Bronchial epithelial cell (primary cell): ENCODE measurements at regions not wholly inside any gene's neighbourhood (a gene's known extent, or its start where the extent isn't known, plus 50 kb on each side); places are given as distances from the start of the nearest gene placed in this dataset.

Experiments
- DNase-seq: peaks from one replicate; pipeline ENCODE4 v3.0.0-alpha.2; 2010; ENCODE audit warnings: low read depth
- FAIRE-seq: peaks from 2 replicates; lab custom pipeline; 2011; peaks lifted over from hg19 to GRCh38; lab: Jason Lieb, UNC
- H3K27me3 ChIP-seq: 2 replicates; pipeline ENCODE4 v1.5.1; 2011; ENCODE audit warnings: low read length; ENCODE audit not compliant: control insufficient read depth, insufficient read depth
- H3K36me3 ChIP-seq: 2 replicates; pipeline ENCODE4 v1.5.1; 2011; ENCODE audit warnings: low read length; ENCODE audit not compliant: control insufficient read depth, insufficient read depth
- H3K4me3 ChIP-seq: 2 replicates; pipeline ENCODE4 v1.5.1; 2011; ENCODE audit warnings: mild to moderate bottlenecking, low read depth, low read length, control low read depth
- TF ChIP-seq, protein P1 (sequence below): IDR thresholded peaks from 2 replicates; pipeline ENCODE4 v1.5.1; 2011; ENCODE audit warnings: mild to moderate bottlenecking, moderate library complexity, low read length, control low read depth, inconsistent platforms; ENCODE audit not compliant: insufficient read depth, severe bottlenecking

DNA sequence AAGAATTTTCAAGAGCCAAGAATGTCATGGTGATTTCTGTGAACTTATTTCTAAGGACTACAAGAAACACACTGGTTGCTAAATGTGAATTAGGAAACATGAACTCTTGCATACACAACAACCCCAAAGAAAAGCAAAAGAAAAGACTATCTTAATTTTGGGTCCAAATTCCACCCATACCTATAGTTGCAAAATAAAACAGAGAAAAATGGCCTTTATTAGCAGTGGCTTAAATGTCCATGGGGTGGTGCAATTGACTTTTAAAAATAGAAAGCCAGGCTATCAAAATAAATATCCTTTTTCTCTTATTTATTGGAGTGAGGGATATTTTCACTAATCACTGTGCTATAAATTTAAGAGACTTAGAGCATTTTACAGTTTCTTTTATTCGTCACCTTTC, 80.9 kb upstream of the DPYD start:
- no peak for FAIRE-seq
- Histone ChIP-seq H3K36me3 (no peaks in the 10 kb centered on the region), H3K4me3 (no peak overlapping the region), H3K27me3 (no peaks in the 10 kb centered on the region)
- DNase-seq: peak; percentile 1
- TF ChIP-seq, protein P1, sequence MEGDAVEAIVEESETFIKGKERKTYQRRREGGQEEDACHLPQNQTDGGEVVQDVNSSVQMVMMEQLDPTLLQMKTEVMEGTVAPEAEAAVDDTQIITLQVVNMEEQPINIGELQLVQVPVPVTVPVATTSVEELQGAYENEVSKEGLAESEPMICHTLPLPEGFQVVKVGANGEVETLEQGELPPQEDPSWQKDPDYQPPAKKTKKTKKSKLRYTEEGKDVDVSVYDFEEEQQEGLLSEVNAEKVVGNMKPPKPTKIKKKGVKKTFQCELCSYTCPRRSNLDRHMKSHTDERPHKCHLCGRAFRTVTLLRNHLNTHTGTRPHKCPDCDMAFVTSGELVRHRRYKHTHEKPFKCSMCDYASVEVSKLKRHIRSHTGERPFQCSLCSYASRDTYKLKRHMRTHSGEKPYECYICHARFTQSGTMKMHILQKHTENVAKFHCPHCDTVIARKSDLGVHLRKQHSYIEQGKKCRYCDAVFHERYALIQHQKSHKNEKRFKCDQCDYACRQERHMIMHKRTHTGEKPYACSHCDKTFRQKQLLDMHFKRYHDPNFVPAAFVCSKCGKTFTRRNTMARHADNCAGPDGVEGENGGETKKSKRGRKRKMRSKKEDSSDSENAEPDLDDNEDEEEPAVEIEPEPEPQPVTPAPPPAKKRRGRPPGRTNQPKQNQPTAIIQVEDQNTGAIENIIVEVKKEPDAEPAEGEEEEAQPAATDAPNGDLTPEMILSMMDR: no peak

DNA sequence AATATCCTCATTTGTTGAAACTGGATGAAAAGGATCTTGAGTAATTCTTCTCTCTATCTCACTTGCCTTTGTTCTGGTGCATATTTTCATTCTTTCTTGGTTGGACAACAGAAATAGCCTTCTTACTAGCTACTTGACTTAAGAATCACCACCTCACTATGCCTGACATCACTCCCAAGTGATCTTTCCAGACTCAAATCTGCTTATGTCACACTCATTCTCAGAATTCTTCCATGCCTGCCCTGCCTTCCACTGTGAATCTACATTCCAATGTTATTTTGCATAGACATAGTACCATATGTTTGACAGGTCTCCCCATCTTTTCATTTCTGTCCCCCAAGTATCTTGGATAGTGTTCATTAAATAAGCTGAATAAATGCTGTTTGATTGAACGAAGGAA, 78.5 kb upstream of the DPYD start:
- Histone ChIP-seq H3K36me3 (no peaks in the 10 kb centered on the region), H3K27me3 (no peaks in the 10 kb centered on the region), H3K4me3 (no peak overlapping the region)
- FAIRE-seq (no peak), DNase-seq (peak; percentile 43)
- TF ChIP-seq, protein P1: no peak

DNA sequence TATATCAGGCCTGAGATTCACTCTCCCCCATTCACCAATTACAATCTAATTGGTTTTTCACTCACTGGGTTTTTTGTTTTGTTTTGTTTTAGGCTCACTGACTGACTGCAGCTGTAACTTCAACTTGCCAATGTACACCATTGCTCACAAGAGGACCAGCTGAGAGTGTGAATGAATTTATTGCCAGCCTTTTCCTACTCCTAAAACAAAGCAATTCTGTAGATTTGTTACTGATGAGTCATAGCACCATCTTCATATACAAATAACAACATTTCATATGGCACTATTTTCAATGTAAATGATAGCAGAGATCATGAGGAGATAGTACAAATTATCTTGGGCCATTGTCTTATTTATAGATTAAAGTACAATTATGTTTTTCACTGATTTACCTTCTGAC, 76.0 kb upstream of the DPYD start:
- TF ChIP-seq, protein P1: no peak
- DNase-seq (peak; percentile 15), FAIRE-seq (no peak)
- Histone ChIP-seq H3K27me3 (no peaks in the 10 kb centered on the region), H3K4me3 (no peak overlapping the region), H3K36me3 (no peaks in the 10 kb centered on the region)

DNA sequence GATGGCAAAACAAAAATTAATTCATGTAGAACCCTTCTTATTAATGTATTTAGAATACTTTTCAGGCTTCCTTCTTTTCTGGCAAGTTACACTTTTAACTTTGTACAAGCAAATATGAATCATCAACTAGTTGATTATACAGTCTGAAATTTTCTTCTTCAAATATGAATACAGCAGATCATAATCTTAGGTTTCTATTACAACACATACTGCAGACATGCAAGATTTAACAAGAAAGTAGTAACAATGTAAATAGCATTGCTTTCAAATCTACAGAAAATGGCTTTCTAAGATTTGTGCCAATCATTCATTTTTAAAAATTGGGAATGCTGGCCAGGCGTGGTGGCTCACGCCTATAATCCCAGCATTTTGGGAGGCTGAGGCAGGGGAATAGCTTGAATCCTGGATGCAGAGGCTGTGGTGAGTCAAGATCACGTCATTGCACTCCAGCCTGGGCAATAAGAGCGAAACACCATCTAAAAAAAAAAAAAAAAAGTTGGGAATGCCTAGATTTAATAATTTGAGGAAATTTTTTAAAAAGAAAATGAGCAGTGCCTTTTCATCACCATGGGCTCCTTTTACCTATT, 68.4 kb upstream of the DPYD start:
- H3K4me3 ChIP-seq: no peak overlapping the region
- H3K27me3 ChIP-seq: no peaks in the 10 kb centered on the region
- TF ChIP-seq, protein P1: no peak
- H3K36me3 ChIP-seq: no peaks in the 10 kb centered on the region
- peak; percentile 58 for DNase-seq
- no peak for FAIRE-seq

DNA sequence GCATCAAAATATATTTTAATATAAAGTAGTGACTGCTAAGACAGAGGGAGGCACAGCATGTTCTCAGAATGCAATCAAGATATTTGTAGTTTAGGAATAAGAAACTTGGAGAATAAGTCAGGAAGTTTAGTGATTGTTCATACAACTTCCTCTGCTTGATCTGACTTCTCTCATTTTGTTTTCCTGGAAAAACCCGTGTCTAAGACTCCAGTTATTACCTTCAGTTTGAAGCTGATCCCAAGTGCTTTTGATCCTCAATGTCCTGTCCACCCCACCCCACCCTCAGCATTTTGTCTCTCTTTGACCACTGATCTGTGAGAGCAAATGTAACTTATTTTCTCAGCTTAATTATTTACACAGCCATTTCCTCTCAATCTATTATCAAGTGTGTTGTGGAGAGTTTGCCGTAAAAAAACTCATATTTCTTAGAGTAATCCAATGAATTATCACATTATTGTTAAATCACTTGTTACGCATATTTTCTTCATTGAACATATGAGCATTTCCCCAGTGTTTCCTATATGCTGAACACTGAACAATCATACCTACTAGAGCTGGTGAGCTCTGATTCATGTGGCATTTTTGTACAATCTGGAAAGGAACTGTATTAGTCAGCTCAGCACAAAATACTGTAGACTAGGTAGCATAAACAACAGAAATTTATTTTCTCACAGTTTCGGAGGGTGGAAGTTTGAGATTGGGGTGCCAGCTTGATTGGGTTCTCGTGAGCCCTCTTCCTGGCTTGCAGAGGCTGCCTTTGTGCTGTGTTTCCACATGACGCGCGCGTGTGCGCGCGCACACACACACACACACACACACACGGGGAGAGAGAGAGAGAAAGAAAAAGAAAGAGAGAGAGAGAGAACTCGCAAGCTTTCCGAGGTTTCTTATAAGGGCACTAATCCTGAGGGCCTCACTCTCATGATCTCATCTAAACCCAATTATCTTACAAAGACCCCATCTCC, 65.5 kb upstream of the DPYD start:
- DNase-seq (peak; percentile 26), FAIRE-seq (no peak)
- H3K36me3 ChIP-seq: no peaks in the 10 kb centered on the region
- TF ChIP-seq, protein P1: no peak
- no peak overlapping the region for H3K4me3 ChIP-seq
- no peaks in the 10 kb centered on the region for H3K27me3 ChIP-seq
